ENCODE measurements at regions not wholly inside any gene's neighbourhood (a gene's known extent, or its start where the extent isn't known, plus 50 kb on each side); places are given as distances from the start of the nearest gene placed in this dataset.

DNA sequence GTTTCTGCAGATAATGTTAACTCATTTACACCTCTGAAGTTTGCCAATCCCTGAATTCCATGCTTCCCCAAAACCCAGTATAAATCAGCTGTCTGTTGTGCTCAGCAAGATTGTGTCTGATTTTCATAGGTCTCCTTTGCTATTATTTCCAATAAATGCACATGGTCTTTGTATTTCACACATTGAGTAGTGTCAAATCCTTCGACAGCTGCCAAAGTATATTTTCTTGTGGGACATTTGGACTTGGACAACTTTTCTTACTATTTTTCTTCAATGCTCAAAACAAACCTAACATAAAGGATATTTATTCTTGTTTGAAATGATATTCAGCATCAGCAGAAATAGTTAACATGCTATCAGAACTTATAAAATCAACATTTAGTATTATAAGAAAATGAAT lies 406.1 kb upstream of the OR4E1 start:
- intact Hi-C loops (cut with DNase I; ENCODE audit: low total_unique reads) = no loop called here
- Histone ChIP-seq H3K27me3 (no peaks in the 10 kb centered on the region), H3K36me3 (ENCODE audit: low read depth, missing control alignments) (no peaks in the 10 kb centered on the region), H3K9me3 (no peaks in the 10 kb centered on the region), H3K4me1 (no peaks in the 10 kb centered on the region), H3K4me3 (no peak overlapping the region), H3K27ac (no peak overlapping the region)
- TF ChIP-seq, protein P1, sequence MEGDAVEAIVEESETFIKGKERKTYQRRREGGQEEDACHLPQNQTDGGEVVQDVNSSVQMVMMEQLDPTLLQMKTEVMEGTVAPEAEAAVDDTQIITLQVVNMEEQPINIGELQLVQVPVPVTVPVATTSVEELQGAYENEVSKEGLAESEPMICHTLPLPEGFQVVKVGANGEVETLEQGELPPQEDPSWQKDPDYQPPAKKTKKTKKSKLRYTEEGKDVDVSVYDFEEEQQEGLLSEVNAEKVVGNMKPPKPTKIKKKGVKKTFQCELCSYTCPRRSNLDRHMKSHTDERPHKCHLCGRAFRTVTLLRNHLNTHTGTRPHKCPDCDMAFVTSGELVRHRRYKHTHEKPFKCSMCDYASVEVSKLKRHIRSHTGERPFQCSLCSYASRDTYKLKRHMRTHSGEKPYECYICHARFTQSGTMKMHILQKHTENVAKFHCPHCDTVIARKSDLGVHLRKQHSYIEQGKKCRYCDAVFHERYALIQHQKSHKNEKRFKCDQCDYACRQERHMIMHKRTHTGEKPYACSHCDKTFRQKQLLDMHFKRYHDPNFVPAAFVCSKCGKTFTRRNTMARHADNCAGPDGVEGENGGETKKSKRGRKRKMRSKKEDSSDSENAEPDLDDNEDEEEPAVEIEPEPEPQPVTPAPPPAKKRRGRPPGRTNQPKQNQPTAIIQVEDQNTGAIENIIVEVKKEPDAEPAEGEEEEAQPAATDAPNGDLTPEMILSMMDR (IDR thresholded peaks at IDR 0.05) = no peak
- no peak for TF ChIP-seq POLR2A (IDR thresholded peaks at IDR 0.05)
- DNase-seq = no peak
- WGBS, 2 donors = 83 to 93% methylated on average over 1 of the region's 1 CpG

GRCh38 chr14:22073801-22074200 lies 400.2 kb upstream of the OR4E1 start:
- DNase-seq = no peak
- no peaks in the 10 kb centered on the region for H3K27me3 ChIP-seq
- no peak overlapping the region for H3K4me3 ChIP-seq
- H3K36me3 ChIP-seq (ENCODE audit: low read depth, missing control alignments) = no peaks in the 10 kb centered on the region
- no peak for TF ChIP-seq POLR2A (IDR thresholded peaks at IDR 0.05)
- TF ChIP-seq, protein P1 (IDR thresholded peaks at IDR 0.05) = no peak
- no peaks in the 10 kb centered on the region for H3K9me3 ChIP-seq
- no peaks in the 10 kb centered on the region for H3K4me1 ChIP-seq
- intact Hi-C loops (cut with DNase I; ENCODE audit: low total_unique reads) = no loop called here
- no peak overlapping the region for H3K27ac ChIP-seq

DNA sequence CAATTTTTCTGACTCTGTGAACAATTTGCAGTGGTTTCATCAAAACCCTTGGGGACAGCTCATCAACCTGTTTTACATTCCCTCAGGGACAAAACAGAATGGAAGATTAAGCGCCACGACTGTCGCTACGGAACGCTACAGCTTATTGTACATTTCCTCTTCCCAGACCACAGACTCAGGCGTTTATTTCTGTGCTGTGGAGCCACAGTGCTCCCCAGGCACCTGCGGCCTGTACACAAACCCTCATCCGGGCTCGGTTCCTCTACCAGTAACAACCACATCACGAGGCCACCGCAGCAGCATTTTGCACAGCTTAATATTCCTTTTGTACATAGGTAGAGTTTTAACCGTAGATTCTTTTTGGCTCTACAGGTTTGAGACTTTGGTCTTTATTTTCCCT lies 397.4 kb upstream of the OR4E1 start:
- H3K27me3 ChIP-seq = no peaks in the 10 kb centered on the region
- no peak overlapping the region for H3K27ac ChIP-seq
- TF ChIP-seq, protein P1 (IDR thresholded peaks at IDR 0.05) = no peak
- TF ChIP-seq POLR2A (IDR thresholded peaks at IDR 0.05) = no peak
- no peak overlapping the region for H3K4me3 ChIP-seq
- no peaks in the 10 kb centered on the region for H3K4me1 ChIP-seq
- no peak for DNase-seq
- intact Hi-C loops (cut with DNase I; ENCODE audit: low total_unique reads) = no loop called here
- no peaks in the 10 kb centered on the region for H3K9me3 ChIP-seq
- 60 to 75% methylated on average over 12 of the region's 12 CpGs for whole genome bisulfite sequencing, 2 donors
- H3K36me3 ChIP-seq (ENCODE audit: low read depth, missing control alignments) = no peaks in the 10 kb centered on the region

GRCh38 chr14:22070119-22070982 lies 396.7 kb upstream of the OR4E1 start:
- no peaks in the 10 kb centered on the region for H3K4me1 ChIP-seq
- DNase-seq = no peak
- H3K27me3 ChIP-seq = no peaks in the 10 kb centered on the region
- no peaks in the 10 kb centered on the region for H3K9me3 ChIP-seq
- WGBS, 2 donors = 4 to 14% methylated on average over 12 of the region's 12 CpGs
- no peaks in the 10 kb centered on the region for H3K36me3 ChIP-seq (ENCODE audit: low read depth, missing control alignments)
- TF ChIP-seq, protein P1 (IDR thresholded peaks at IDR 0.05) = no peak
- TF ChIP-seq POLR2A (IDR thresholded peaks at IDR 0.05) = no peak
- H3K27ac ChIP-seq = no peak overlapping the region
- H3K4me3 ChIP-seq = peak overlapping the region in 1 of 2 donors; percentile 14
- intact Hi-C loops (cut with DNase I; ENCODE audit: low total_unique reads) = no loop called here

- no peak overlapping the region for H3K4me3 ChIP-seq
- H3K4me1 ChIP-seq = no peaks in the 10 kb centered on the region
- H3K36me3 ChIP-seq (ENCODE audit: low read depth, missing control alignments) = no peaks in the 10 kb centered on the region
- H3K27me3 ChIP-seq = no peaks in the 10 kb centered on the region
- no peak for TF ChIP-seq POLR2A (IDR thresholded peaks at IDR 0.05)
- TF ChIP-seq, protein P1 (IDR thresholded peaks at IDR 0.05) = no peak
- intact Hi-C loops (cut with DNase I; ENCODE audit: low total_unique reads) = no loop called here
- DNase-seq = no peak
- H3K27ac ChIP-seq = no peak overlapping the region
- WGBS, 2 donors = 74 to 83% methylated on average over 1 of the region's 1 CpG
- H3K9me3 ChIP-seq = no peaks in the 10 kb centered on the region
Measured at GRCh38 chr14:22065347-22065746, 391.7 kb upstream of the OR4E1 start.
